ENCODE measurements at regions not wholly inside any gene's neighbourhood (a gene's known extent, or its start where the extent isn't known, plus 50 kb on each side); places are given as distances from the start of the nearest gene placed in this dataset.

- Histone ChIP-seq H3K9ac (ENCODE audit: low read length) (no peak overlapping the region), H3K36me3 (ENCODE audit: control insufficient read depth, insufficient read depth, low read length) (peaks cover 2% of the 10 kb centered on the region), H3K27ac (ENCODE audit: low read depth, low read length) (no peak overlapping the region), H3K4me3 (ENCODE audit: low read length) (no peak overlapping the region), H3K27me3 (ENCODE audit: control insufficient read depth, insufficient read depth, low read length) (no peaks in the 10 kb centered on the region), H3K4me1 (ENCODE audit: control insufficient read depth, insufficient read depth, low read length) (peaks cover 5% of the 10 kb centered on the region)
Measured at GRCh38 chr7:130970696-130971095, 236.7 kb upstream of the KLF14 start.

DNA sequence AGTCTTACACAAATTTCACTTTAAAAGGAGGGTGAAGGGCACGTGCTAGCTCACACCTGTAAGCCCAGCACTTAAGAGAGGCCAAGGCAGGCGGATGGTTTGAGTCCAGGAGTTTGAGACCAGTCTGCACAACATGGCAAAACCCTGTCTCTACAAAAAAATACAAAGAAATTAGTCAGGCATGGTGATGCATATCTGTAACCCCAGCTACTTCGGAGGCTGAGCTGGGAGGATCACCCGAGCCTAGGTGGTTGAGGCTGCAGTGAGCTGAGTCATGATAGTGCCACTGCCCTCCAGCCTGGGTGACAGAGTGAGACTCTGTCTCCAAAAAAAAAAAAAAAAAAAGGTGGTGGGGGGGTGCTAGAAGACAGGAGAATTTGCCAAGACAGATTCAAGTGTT, 237.3 kb upstream of the KLF14 start:
- Histone ChIP-seq H3K4me1 (ENCODE audit: control insufficient read depth, insufficient read depth, low read length) (peaks cover 5% of the 10 kb centered on the region), H3K27ac (ENCODE audit: low read depth, low read length) (no peak overlapping the region), H3K4me3 (ENCODE audit: low read length) (no peak overlapping the region), H3K9ac (ENCODE audit: low read length) (no peak overlapping the region), H3K27me3 (ENCODE audit: control insufficient read depth, insufficient read depth, low read length) (no peaks in the 10 kb centered on the region), H3K36me3 (ENCODE audit: control insufficient read depth, insufficient read depth, low read length) (peaks cover 2% of the 10 kb centered on the region)

- no peaks in the 10 kb centered on the region for H3K27me3 ChIP-seq (ENCODE audit: control insufficient read depth, insufficient read depth, low read length)
- no peak overlapping the region for H3K9ac ChIP-seq (ENCODE audit: low read length)
- no peak overlapping the region for H3K27ac ChIP-seq (ENCODE audit: low read depth, low read length)
- peaks cover 5% of the 10 kb centered on the region for H3K4me1 ChIP-seq (ENCODE audit: control insufficient read depth, insufficient read depth, low read length)
- H3K4me3 ChIP-seq (ENCODE audit: low read length): no peak overlapping the region
- H3K36me3 ChIP-seq (ENCODE audit: control insufficient read depth, insufficient read depth, low read length): peaks cover 2% of the 10 kb centered on the region
Measured at GRCh38 chr7:130972201-130972600, 238.2 kb upstream of the KLF14 start.

- peaks cover 5% of the 10 kb centered on the region for H3K4me1 ChIP-seq (ENCODE audit: control insufficient read depth, insufficient read depth, low read length)
- no peak overlapping the region for H3K27ac ChIP-seq (ENCODE audit: low read depth, low read length)
- no peak overlapping the region for H3K9ac ChIP-seq (ENCODE audit: low read length)
- H3K4me3 ChIP-seq (ENCODE audit: low read length): no peak overlapping the region
- peaks cover 2% of the 10 kb centered on the region for H3K36me3 ChIP-seq (ENCODE audit: control insufficient read depth, insufficient read depth, low read length)
- no peaks in the 10 kb centered on the region for H3K27me3 ChIP-seq (ENCODE audit: control insufficient read depth, insufficient read depth, low read length)
Measured at GRCh38 chr7:130973637-130974036, 239.6 kb upstream of the KLF14 start.

- no peak overlapping the region for H3K9ac ChIP-seq (ENCODE audit: low read length)
- H3K36me3 ChIP-seq (ENCODE audit: control insufficient read depth, insufficient read depth, low read length): peaks cover 2% of the 10 kb centered on the region
- H3K27me3 ChIP-seq (ENCODE audit: control insufficient read depth, insufficient read depth, low read length): no peaks in the 10 kb centered on the region
- H3K4me3 ChIP-seq (ENCODE audit: low read length): no peak overlapping the region
- H3K4me1 ChIP-seq (ENCODE audit: control insufficient read depth, insufficient read depth, low read length): peaks cover 5% of the 10 kb centered on the region
- no peak overlapping the region for H3K27ac ChIP-seq (ENCODE audit: low read depth, low read length)
Measured at GRCh38 chr7:130974169-130974568, 240.2 kb upstream of the KLF14 start.

GRCh38 chr7:130974794-130975193, 240.8 kb upstream of the KLF14 start:
- Histone ChIP-seq H3K4me1 (ENCODE audit: control insufficient read depth, insufficient read depth, low read length) (peaks cover 5% of the 10 kb centered on the region), H3K36me3 (ENCODE audit: control insufficient read depth, insufficient read depth, low read length) (peaks cover 2% of the 10 kb centered on the region), H3K27ac (ENCODE audit: low read depth, low read length) (no peak overlapping the region), H3K4me3 (ENCODE audit: low read length) (no peak overlapping the region), H3K9ac (ENCODE audit: low read length) (no peak overlapping the region), H3K27me3 (ENCODE audit: control insufficient read depth, insufficient read depth, low read length) (no peaks in the 10 kb centered on the region)

- Histone ChIP-seq H3K9ac (ENCODE audit: low read length) (no peak overlapping the region), H3K27ac (ENCODE audit: low read depth, low read length) (no peak overlapping the region), H3K27me3 (ENCODE audit: control insufficient read depth, insufficient read depth, low read length) (no peaks in the 10 kb centered on the region), H3K4me3 (ENCODE audit: low read length) (no peak overlapping the region), H3K4me1 (ENCODE audit: control insufficient read depth, insufficient read depth, low read length) (peaks cover under 1% of the 10 kb centered on the region), H3K36me3 (ENCODE audit: control insufficient read depth, insufficient read depth, low read length) (peaks cover 2% of the 10 kb centered on the region)
Measured at GRCh38 chr7:130975731-130976130, 241.7 kb upstream of the KLF14 start.

DNA sequence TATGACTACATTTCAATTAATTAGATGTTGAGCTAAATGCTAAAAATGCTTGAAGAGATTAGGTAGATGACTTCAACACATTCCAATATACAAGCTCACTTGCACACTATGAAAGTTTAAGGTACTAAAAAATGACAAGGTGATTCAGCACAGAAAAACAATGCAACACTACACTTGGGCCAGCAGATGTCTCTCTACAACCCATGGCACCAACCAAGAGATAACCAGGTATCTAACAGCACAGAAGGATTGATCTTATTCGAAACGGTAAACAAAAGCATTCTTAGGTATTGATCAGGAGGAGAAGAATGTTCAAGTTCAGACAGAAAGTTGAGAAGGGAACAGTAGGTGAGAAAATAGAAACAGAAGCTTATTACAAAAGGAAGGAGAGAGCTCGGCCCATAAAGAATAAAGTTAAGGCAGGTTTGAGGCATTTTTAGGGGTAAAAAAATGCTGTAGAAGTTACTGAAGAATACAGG, 248.2 kb upstream of the KLF14 start:
- no peaks in the 10 kb centered on the region for H3K27me3 ChIP-seq (ENCODE audit: control insufficient read depth, insufficient read depth, low read length)
- no peak overlapping the region for H3K9ac ChIP-seq (ENCODE audit: low read length)
- H3K4me3 ChIP-seq (ENCODE audit: low read length): no peak overlapping the region
- H3K36me3 ChIP-seq (ENCODE audit: control insufficient read depth, insufficient read depth, low read length): peaks cover 3% of the 10 kb centered on the region
- peaks cover 29% of the 10 kb centered on the region for H3K4me1 ChIP-seq (ENCODE audit: control insufficient read depth, insufficient read depth, low read length)
- H3K27ac ChIP-seq (ENCODE audit: low read depth, low read length): no peak overlapping the region

DNA sequence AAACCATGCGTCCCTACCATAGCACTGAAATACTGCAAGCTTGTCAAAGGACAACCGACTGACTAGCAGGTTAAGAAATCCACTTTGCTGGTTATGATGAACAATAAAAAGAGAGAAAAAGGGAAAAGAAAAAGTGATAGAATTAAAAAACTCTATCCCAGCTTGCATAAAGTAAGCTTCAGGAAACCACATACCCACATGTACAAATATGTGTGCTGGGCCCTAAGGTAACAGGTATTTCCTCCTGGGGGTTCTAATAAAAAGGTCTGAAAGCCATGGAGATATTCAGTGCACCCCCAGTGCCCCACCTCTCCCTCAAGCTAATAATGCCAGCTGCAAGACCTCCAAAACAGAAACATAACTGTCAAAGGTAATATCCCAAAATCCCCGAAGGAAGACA, 248.6 kb upstream of the KLF14 start:
- peaks cover 3% of the 10 kb centered on the region for H3K36me3 ChIP-seq (ENCODE audit: control insufficient read depth, insufficient read depth, low read length)
- no peak overlapping the region for H3K27ac ChIP-seq (ENCODE audit: low read depth, low read length)
- H3K4me1 ChIP-seq (ENCODE audit: control insufficient read depth, insufficient read depth, low read length): peaks cover 31% of the 10 kb centered on the region
- H3K27me3 ChIP-seq (ENCODE audit: control insufficient read depth, insufficient read depth, low read length): no peaks in the 10 kb centered on the region
- no peak overlapping the region for H3K4me3 ChIP-seq (ENCODE audit: low read length)
- H3K9ac ChIP-seq (ENCODE audit: low read length): no peak overlapping the region

DNA sequence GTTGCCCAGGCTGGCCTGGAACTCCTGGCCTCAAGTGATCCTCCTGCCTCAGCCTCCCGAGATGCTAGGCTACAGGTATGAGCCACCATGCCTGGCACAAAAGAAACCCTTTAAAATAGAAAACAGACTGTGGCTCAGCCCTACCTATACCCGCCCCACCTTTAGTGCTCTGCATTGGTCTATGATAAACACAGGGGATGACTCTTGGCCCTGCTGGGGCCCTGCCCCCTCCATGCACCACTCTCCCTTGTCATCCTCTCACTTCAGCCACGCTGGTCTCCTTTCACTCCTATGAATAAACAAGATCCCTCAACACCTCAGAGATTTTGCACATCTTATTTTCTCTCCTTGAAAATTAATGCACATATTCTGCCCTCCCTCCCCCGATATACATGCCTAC, 251.4 kb upstream of the KLF14 start:
- H3K4me1 ChIP-seq (ENCODE audit: control insufficient read depth, insufficient read depth, low read length): peaks cover 32% of the 10 kb centered on the region
- H3K27me3 ChIP-seq (ENCODE audit: control insufficient read depth, insufficient read depth, low read length): no peaks in the 10 kb centered on the region

DNA sequence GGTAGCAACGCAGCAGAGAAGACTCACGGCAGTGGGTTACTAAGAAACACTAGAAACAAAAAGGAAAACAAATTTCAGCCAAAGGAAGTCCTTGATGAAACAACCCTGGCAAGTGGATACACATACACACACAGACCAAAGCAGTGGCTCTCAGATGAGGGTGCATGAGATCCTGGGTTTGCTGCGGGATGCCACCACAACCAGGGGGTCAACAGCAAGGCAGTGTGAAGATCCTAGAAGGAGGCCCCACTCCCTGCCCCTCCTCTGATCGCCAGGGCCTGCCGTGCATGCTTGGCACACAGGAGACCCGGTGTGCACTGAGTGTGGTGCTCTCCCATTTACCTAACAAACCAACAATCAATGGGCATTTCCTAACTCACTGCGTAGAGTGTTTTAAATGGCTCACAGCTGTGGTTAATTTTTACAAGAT, 252.3 kb upstream of the KLF14 start:
- H3K4me1 ChIP-seq (ENCODE audit: control insufficient read depth, insufficient read depth, low read length): peaks cover 37% of the 10 kb centered on the region
- peaks cover 3% of the 10 kb centered on the region for H3K36me3 ChIP-seq (ENCODE audit: control insufficient read depth, insufficient read depth, low read length)
- no peak overlapping the region for H3K4me3 ChIP-seq (ENCODE audit: low read length)
- H3K9ac ChIP-seq (ENCODE audit: low read length): no peak overlapping the region
- no peaks in the 10 kb centered on the region for H3K27me3 ChIP-seq (ENCODE audit: control insufficient read depth, insufficient read depth, low read length)
- peak overlapping the region; percentile 58 for H3K27ac ChIP-seq (ENCODE audit: low read depth, low read length)

More for the DNA sequence above, 251.4 kb upstream of the KLF14 start:
- Histone ChIP-seq H3K27ac (ENCODE audit: low read depth, low read length) (peak overlapping the region; percentile 72), H3K4me3 (ENCODE audit: low read length) (no peak overlapping the region), H3K36me3 (ENCODE audit: control insufficient read depth, insufficient read depth, low read length) (peaks cover 3% of the 10 kb centered on the region), H3K9ac (ENCODE audit: low read length) (no peak overlapping the region)

DNA sequence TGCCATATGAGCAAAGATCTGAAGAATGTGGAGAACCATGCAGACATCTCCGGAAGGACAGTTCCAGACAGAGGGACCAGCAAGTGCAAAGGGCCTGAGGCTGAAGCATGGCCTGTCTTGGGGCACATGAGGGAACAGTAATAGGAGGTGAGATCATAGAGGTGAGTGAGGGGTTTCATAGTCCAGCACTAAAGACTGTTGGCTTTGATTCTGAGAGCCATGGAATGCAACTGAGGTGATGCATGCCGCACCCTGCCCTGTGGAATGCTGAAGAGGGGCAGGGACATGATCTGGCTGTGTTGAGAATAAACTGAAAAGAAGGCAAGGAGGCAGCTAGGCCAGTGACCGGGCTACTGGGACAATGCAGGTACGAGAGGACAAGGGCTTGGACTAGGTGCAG, 253.1 kb upstream of the KLF14 start:
- no peak overlapping the region for H3K4me3 ChIP-seq (ENCODE audit: low read length)
- H3K4me1 ChIP-seq (ENCODE audit: control insufficient read depth, insufficient read depth, low read length): peaks cover 37% of the 10 kb centered on the region
- no peak overlapping the region for H3K27ac ChIP-seq (ENCODE audit: low read depth, low read length)

GRCh38 chr7:130988443-130988842, 254.4 kb upstream of the KLF14 start:
- peaks cover 34% of the 10 kb centered on the region for H3K4me1 ChIP-seq (ENCODE audit: control insufficient read depth, insufficient read depth, low read length)

More for the DNA sequence above, 253.1 kb upstream of the KLF14 start:
- Histone ChIP-seq H3K27me3 (ENCODE audit: control insufficient read depth, insufficient read depth, low read length) (no peaks in the 10 kb centered on the region), H3K9ac (ENCODE audit: low read length) (no peak overlapping the region), H3K36me3 (ENCODE audit: control insufficient read depth, insufficient read depth, low read length) (peaks cover 3% of the 10 kb centered on the region)

More at GRCh38 chr7:130988443-130988842, 254.4 kb upstream of the KLF14 start:
- Histone ChIP-seq H3K27me3 (ENCODE audit: control insufficient read depth, insufficient read depth, low read length) (no peaks in the 10 kb centered on the region), H3K36me3 (ENCODE audit: control insufficient read depth, insufficient read depth, low read length) (peaks cover 3% of the 10 kb centered on the region), H3K9ac (ENCODE audit: low read length) (no peak overlapping the region), H3K4me3 (ENCODE audit: low read length) (no peak overlapping the region), H3K27ac (ENCODE audit: low read depth, low read length) (no peak overlapping the region)
